ENCODE measurements at regions not wholly inside any gene's neighbourhood (a gene's known extent, or its start where the extent isn't known, plus 50 kb on each side); places are given as distances from the start of the nearest gene placed in this dataset.

DNA sequence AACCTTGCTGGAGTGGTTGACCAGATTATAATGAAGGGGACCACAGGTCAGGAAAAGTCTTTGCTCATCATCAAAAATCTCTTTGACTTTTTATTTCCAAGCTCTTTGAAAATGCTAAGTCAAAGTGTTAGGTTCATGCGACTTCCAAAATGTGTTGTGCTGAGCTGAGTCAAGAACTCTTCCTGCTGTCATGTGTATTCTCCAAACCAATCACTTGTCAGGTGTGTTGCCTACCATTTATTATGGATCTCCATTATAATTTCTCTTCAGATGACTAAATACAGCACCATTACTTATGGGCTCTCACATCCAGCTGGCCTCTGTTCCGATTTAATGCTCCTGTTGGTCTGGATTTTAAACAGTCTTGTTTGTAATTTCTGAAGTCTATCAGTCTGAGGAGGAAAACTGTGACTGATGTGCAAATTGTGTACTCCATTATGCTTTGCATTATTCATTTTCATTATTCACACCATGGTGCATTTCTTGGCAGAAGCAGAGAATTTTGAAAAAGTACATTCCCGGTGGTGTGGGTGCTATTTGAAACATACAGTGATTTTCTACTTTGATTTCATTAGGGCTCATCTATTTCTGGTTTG lies 562.5 kb downstream of the LMO7 start:
- in situ Hi-C loops (cut with HindIII; ENCODE audit: low pct_unique_long_range_greater_than_20kb, low sequenced_read_pairs) = no loop called here

DNA sequence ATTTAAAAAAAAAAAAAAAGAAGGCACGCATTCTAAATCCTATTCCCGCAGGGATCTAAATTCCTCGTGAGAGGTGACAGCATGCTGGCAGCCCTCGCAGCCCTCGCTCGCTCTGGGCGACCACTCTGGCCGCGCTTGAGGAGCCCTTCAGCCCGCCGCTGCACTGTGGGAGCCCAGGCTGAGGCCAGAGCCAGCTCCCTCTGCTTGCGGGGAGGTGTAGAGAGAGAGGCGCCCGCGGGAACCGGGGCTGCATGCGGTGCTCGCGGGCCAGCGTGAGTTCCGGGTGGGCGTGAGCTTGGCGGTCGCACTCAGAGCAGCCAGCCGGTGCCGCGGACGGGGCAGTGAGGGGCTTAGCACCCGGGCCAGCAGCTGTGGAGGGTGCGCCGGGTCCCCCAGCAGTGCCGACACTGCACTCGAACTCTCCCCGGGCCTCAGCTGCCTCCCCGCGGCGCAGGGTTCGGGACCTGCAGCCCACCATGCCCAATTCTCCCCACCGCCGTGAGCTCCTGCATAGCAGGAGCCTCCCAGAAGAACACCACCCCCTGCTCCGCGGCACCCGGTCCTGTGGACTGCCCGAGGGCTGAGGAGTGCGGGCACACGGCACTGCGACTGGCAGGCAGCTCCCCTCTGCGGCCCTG lies 553.9 kb downstream of the LMO7 start:
- Histone ChIP-seq H3K27me3 (ENCODE audit: control insufficient read depth, insufficient read depth, low read length) (no peaks in the 10 kb centered on the region), H3K4me1 (ENCODE audit: control insufficient read depth, insufficient read depth, low read length) (no peaks in the 10 kb centered on the region), H3K4me3 (ENCODE audit: low read depth in 2 of 2, low read length in 2 of 2) (no peak overlapping the region), H3K9me3 (ENCODE audit: control insufficient read depth, insufficient read depth, low read depth, low read length) (no peaks in the 10 kb centered on the region), H3K36me3 (ENCODE audit: control insufficient read depth, insufficient read depth, low read length) (no peaks in the 10 kb centered on the region), H3K27ac (ENCODE audit: low read length) (no peak overlapping the region)
- TF ChIP-seq TCF7L2 (IDR thresholded peaks at IDR 0.05; ENCODE audit: low read depth, low read length) (no peak), SIN3A (IDR thresholded peaks at IDR 0.05; ENCODE audit: borderline replicate concordance, insufficient read depth, low read depth, low read length) (no peak), POLR2AphosphoS5 (IDR thresholded peaks at IDR 0.05; ENCODE audit: low read depth, low read length) (no peak)
- TF ChIP-seq, protein P1, sequence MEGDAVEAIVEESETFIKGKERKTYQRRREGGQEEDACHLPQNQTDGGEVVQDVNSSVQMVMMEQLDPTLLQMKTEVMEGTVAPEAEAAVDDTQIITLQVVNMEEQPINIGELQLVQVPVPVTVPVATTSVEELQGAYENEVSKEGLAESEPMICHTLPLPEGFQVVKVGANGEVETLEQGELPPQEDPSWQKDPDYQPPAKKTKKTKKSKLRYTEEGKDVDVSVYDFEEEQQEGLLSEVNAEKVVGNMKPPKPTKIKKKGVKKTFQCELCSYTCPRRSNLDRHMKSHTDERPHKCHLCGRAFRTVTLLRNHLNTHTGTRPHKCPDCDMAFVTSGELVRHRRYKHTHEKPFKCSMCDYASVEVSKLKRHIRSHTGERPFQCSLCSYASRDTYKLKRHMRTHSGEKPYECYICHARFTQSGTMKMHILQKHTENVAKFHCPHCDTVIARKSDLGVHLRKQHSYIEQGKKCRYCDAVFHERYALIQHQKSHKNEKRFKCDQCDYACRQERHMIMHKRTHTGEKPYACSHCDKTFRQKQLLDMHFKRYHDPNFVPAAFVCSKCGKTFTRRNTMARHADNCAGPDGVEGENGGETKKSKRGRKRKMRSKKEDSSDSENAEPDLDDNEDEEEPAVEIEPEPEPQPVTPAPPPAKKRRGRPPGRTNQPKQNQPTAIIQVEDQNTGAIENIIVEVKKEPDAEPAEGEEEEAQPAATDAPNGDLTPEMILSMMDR (IDR thresholded peaks at IDR 0.05) = no peak
- TF ChIP-seq, protein P2, sequence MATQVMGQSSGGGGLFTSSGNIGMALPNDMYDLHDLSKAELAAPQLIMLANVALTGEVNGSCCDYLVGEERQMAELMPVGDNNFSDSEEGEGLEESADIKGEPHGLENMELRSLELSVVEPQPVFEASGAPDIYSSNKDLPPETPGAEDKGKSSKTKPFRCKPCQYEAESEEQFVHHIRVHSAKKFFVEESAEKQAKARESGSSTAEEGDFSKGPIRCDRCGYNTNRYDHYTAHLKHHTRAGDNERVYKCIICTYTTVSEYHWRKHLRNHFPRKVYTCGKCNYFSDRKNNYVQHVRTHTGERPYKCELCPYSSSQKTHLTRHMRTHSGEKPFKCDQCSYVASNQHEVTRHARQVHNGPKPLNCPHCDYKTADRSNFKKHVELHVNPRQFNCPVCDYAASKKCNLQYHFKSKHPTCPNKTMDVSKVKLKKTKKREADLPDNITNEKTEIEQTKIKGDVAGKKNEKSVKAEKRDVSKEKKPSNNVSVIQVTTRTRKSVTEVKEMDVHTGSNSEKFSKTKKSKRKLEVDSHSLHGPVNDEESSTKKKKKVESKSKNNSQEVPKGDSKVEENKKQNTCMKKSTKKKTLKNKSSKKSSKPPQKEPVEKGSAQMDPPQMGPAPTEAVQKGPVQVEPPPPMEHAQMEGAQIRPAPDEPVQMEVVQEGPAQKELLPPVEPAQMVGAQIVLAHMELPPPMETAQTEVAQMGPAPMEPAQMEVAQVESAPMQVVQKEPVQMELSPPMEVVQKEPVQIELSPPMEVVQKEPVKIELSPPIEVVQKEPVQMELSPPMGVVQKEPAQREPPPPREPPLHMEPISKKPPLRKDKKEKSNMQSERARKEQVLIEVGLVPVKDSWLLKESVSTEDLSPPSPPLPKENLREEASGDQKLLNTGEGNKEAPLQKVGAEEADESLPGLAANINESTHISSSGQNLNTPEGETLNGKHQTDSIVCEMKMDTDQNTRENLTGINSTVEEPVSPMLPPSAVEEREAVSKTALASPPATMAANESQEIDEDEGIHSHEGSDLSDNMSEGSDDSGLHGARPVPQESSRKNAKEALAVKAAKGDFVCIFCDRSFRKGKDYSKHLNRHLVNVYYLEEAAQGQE (IDR thresholded peaks at IDR 0.05; ENCODE audit: insufficient read depth in 1 of 2, low read depth in 2 of 2, low read length in 1 of 2) = no peak
- CTCF ChIA-PET = no interaction called here
- in situ Hi-C loops (cut with HindIII; ENCODE audit: low pct_unique_long_range_greater_than_20kb, low sequenced_read_pairs) = no loop called here
- POLR2A ChIA-PET = interaction anchor here (0.6 kb wide), 1 partner anchor 33 kb away, joined by 6 read pairs; no protein-coding TSS in a partner anchor
- intact Hi-C loops (cut with micrococcal nuclease; ENCODE audit: unreplicated experiment) = no loop called here
- no TSS peak for BruUV-seq (replicated peaks)
- ATAC-seq (no peak), DNase-seq (ENCODE audit: low read depth, low spot score) (no peak)

More for the DNA sequence above, 562.5 kb downstream of the LMO7 start:
- Histone ChIP-seq H3K4me3 (ENCODE audit: low read depth in 2 of 2, low read length in 2 of 2) (no peak overlapping the region), H3K36me3 (ENCODE audit: control insufficient read depth, insufficient read depth, low read length) (no peaks in the 10 kb centered on the region), H3K9me3 (ENCODE audit: control insufficient read depth, insufficient read depth, low read depth, low read length) (no peaks in the 10 kb centered on the region), H3K27ac (ENCODE audit: low read length) (no peak overlapping the region), H3K27me3 (ENCODE audit: control insufficient read depth, insufficient read depth, low read length) (no peaks in the 10 kb centered on the region), H3K4me1 (ENCODE audit: control insufficient read depth, insufficient read depth, low read length) (no peaks in the 10 kb centered on the region)
- TF ChIP-seq, protein P2 (IDR thresholded peaks at IDR 0.05; ENCODE audit: insufficient read depth in 1 of 2, low read depth in 2 of 2, low read length in 1 of 2) = no peak
- no peak for TF ChIP-seq TCF7L2 (IDR thresholded peaks at IDR 0.05; ENCODE audit: low read depth, low read length)
- no peak for TF ChIP-seq SIN3A (IDR thresholded peaks at IDR 0.05; ENCODE audit: borderline replicate concordance, insufficient read depth, low read depth, low read length)
- TF ChIP-seq POLR2AphosphoS5 (IDR thresholded peaks at IDR 0.05; ENCODE audit: low read depth, low read length) = no peak
- TF ChIP-seq, protein P1 (IDR thresholded peaks at IDR 0.05) = no peak
- ChIA-PET CTCF (no interaction called here), POLR2A (interaction anchor here (0.7 kb wide), 1 partner anchor 153 kb away, joined by 11 read pairs; no protein-coding TSS in a partner anchor)
- intact Hi-C loops (cut with micrococcal nuclease; ENCODE audit: unreplicated experiment) = no loop called here
- ATAC-seq (no peak), DNase-seq (ENCODE audit: low read depth, low spot score) (no peak)
- BruUV-seq (replicated peaks) = no TSS peak

Data from Panc1 (cell line).